ENCODE measurements at regions not wholly inside any gene's neighbourhood (a gene's known extent, or its start where the extent isn't known, plus 50 kb on each side); places are given as distances from the start of the nearest gene placed in this dataset.

- TF ChIP-seq CTCF (IDR thresholded peaks at IDR 0.05): no peak
- TF ChIP-seq ZFX (IDR thresholded peaks at IDR 0.05; ENCODE audit: borderline replicate concordance): no peak
These were observed 74.8 kb upstream of the PIEZO2 start for GRCh38 chr18:11224153-11224552.

Measured in 22Rv1 (cell line).